ENCODE measurements at regions not wholly inside any gene's neighbourhood (a gene's known extent, or its start where the extent isn't known, plus 50 kb on each side); places are given as distances from the start of the nearest gene placed in this dataset.
A peak's percentile ranks its signal among the peaks of the same experiment; 100 is the strongest.

GRCh38 chr14:56874375-56874774 lies 64.1 kb upstream of the OTX2 start:
- Histone ChIP-seq H2AFZ (ENCODE audit: low read depth, low read length) (no peak overlapping the region), H3K14ac (ENCODE audit: low read length in 2 of 2) (no peak overlapping the region), H2AK5ac (ENCODE audit: low read length, severe bottlenecking) (no peak overlapping the region), H3K9me3 (ENCODE audit: control insufficient read depth, low read length) (no peaks in the 10 kb centered on the region), H3K36me3 (ENCODE audit: control insufficient read depth in 1 of 2, insufficient read depth in 2 of 2, low read depth in 1 of 2, low read length in 2 of 2) (no peaks in the 10 kb centered on the region), H3K27ac (ENCODE audit: low read length, poor library complexity, severe bottlenecking) (no peak overlapping the region), H3K4me2 (ENCODE audit: low read length, poor library complexity, severe bottlenecking) (peak overlapping the region; percentile 8), H3K4me1 (ENCODE audit: control insufficient read depth, insufficient read depth, low read depth, low read length) (no peaks in the 10 kb centered on the region), H2BK12ac (ENCODE audit: low read length in 2 of 2) (no peak overlapping the region), H2BK120ac (ENCODE audit: low read depth, low read length) (no peak overlapping the region), H3K4me3 (ENCODE audit: insufficient read depth in 1 of 2, low read depth in 1 of 2, low read length in 2 of 2) (no peak overlapping the region), H3K18ac (ENCODE audit: low read depth in 1 of 2, low read length in 2 of 2) (no peak overlapping the region), H3K23ac (ENCODE audit: low read length in 2 of 2) (no peak overlapping the region), H3K9ac (ENCODE audit: low read length) (no peak overlapping the region), H2BK15ac (ENCODE audit: low read depth, poor library complexity, severe bottlenecking) (no peak overlapping the region), H3K79me1 (replicated peaks; ENCODE audit: low read length, poor library complexity, severe bottlenecking) (no peaks in the 10 kb centered on the region), H4K91ac (ENCODE audit: low read length) (no peak overlapping the region), H4K8ac (ENCODE audit: low read length) (no peak overlapping the region), H3K4ac (ENCODE audit: low read depth in 1 of 2, low read length in 2 of 2) (no peak overlapping the region), H3K27me3 (ENCODE audit: control insufficient read depth in 1 of 2, insufficient read depth in 1 of 2, low read length in 2 of 2) (no peaks in the 10 kb centered on the region), H2BK5ac (ENCODE audit: low read depth, low read length, poor library complexity, severe bottlenecking) (no peak overlapping the region)
- DNase-seq: no peak
- whole genome bisulfite sequencing: 44% methylated on average over 5 of the region's 5 CpGs

- Histone ChIP-seq H3K27me3 (ENCODE audit: control insufficient read depth in 1 of 2, insufficient read depth in 1 of 2, low read length in 2 of 2) (no peaks in the 10 kb centered on the region), H2BK15ac (ENCODE audit: low read depth, poor library complexity, severe bottlenecking) (no peak overlapping the region), H3K14ac (ENCODE audit: low read length in 2 of 2) (no peak overlapping the region), H2BK12ac (ENCODE audit: low read length in 2 of 2) (no peak overlapping the region), H3K79me1 (replicated peaks; ENCODE audit: low read length, poor library complexity, severe bottlenecking) (no peaks in the 10 kb centered on the region), H3K18ac (ENCODE audit: low read depth in 1 of 2, low read length in 2 of 2) (no peak overlapping the region), H2BK5ac (ENCODE audit: low read depth, low read length, poor library complexity, severe bottlenecking) (no peak overlapping the region), H3K4me1 (ENCODE audit: control insufficient read depth, insufficient read depth, low read depth, low read length) (no peaks in the 10 kb centered on the region), H3K23ac (ENCODE audit: low read length in 2 of 2) (no peak overlapping the region), H3K9me3 (ENCODE audit: control insufficient read depth, low read length) (no peaks in the 10 kb centered on the region), H2AFZ (ENCODE audit: low read depth, low read length) (no peak overlapping the region), H2AK5ac (ENCODE audit: low read length, severe bottlenecking) (no peak overlapping the region), H3K36me3 (ENCODE audit: control insufficient read depth in 1 of 2, insufficient read depth in 2 of 2, low read depth in 1 of 2, low read length in 2 of 2) (no peaks in the 10 kb centered on the region), H3K9ac (ENCODE audit: low read length) (no peak overlapping the region), H4K8ac (ENCODE audit: low read length) (no peak overlapping the region), H3K4ac (ENCODE audit: low read depth in 1 of 2, low read length in 2 of 2) (no peak overlapping the region), H3K4me2 (ENCODE audit: low read length, poor library complexity, severe bottlenecking) (no peak overlapping the region), H3K4me3 (ENCODE audit: insufficient read depth in 1 of 2, low read depth in 1 of 2, low read length in 2 of 2) (no peak overlapping the region), H4K91ac (ENCODE audit: low read length) (no peak overlapping the region), H2BK120ac (ENCODE audit: low read depth, low read length) (no peak overlapping the region), H3K27ac (ENCODE audit: low read length, poor library complexity, severe bottlenecking) (no peak overlapping the region)
- DNase-seq: no peak
- 97% methylated on average over 2 of the region's 2 CpGs for whole genome bisulfite sequencing
These were observed 60.1 kb upstream of the OTX2 start for GRCh38 chr14:56870336-56870735.

DNA sequence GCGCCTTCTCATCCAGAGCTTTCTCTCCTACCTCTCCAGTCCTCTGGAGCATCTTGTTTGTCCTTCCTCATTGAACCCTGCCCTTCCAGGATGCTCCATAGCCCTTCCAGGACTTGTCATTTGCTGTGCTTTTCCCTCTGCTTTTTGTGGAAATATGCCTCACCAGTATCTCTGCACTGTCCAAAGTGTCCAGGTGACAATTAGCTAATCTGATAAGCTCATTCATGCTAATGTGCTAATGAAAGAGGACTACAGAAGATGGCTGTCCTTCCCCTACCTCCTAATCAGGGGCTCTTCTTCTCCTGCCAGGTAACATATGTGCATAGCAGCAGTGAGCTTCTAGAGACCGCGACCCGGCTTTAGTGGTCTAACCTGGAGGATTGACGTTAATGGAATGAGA lies 58.4 kb upstream of the OTX2 start:
- Histone ChIP-seq H4K91ac (ENCODE audit: low read length) (no peak overlapping the region), H3K9me3 (ENCODE audit: control insufficient read depth, low read length) (no peaks in the 10 kb centered on the region), H2AK5ac (ENCODE audit: low read length, severe bottlenecking) (no peak overlapping the region), H3K79me1 (replicated peaks; ENCODE audit: low read length, poor library complexity, severe bottlenecking) (no peaks in the 10 kb centered on the region), H2BK5ac (ENCODE audit: low read depth, low read length, poor library complexity, severe bottlenecking) (no peak overlapping the region), H3K4ac (ENCODE audit: low read depth in 1 of 2, low read length in 2 of 2) (no peak overlapping the region), H2BK15ac (ENCODE audit: low read depth, poor library complexity, severe bottlenecking) (no peak overlapping the region), H3K14ac (ENCODE audit: low read length in 2 of 2) (no peak overlapping the region), H3K18ac (ENCODE audit: low read depth in 1 of 2, low read length in 2 of 2) (no peak overlapping the region), H2BK120ac (ENCODE audit: low read depth, low read length) (no peak overlapping the region), H3K9ac (ENCODE audit: low read length) (no peak overlapping the region), H3K27ac (ENCODE audit: low read length, poor library complexity, severe bottlenecking) (no peak overlapping the region), H3K27me3 (ENCODE audit: control insufficient read depth in 1 of 2, insufficient read depth in 1 of 2, low read length in 2 of 2) (no peaks in the 10 kb centered on the region), H3K36me3 (ENCODE audit: control insufficient read depth in 1 of 2, insufficient read depth in 2 of 2, low read depth in 1 of 2, low read length in 2 of 2) (no peaks in the 10 kb centered on the region), H3K4me1 (ENCODE audit: control insufficient read depth, insufficient read depth, low read depth, low read length) (no peaks in the 10 kb centered on the region), H2AFZ (ENCODE audit: low read depth, low read length) (no peak overlapping the region), H3K23ac (ENCODE audit: low read length in 2 of 2) (no peak overlapping the region), H3K4me3 (ENCODE audit: insufficient read depth in 1 of 2, low read depth in 1 of 2, low read length in 2 of 2) (no peak overlapping the region), H3K4me2 (ENCODE audit: low read length, poor library complexity, severe bottlenecking) (no peak overlapping the region), H2BK12ac (ENCODE audit: low read length in 2 of 2) (no peak overlapping the region), H4K8ac (ENCODE audit: low read length) (no peak overlapping the region)
- DNase-seq: no peak
- 85% methylated on average over 5 of the region's 5 CpGs for WGBS

DNA sequence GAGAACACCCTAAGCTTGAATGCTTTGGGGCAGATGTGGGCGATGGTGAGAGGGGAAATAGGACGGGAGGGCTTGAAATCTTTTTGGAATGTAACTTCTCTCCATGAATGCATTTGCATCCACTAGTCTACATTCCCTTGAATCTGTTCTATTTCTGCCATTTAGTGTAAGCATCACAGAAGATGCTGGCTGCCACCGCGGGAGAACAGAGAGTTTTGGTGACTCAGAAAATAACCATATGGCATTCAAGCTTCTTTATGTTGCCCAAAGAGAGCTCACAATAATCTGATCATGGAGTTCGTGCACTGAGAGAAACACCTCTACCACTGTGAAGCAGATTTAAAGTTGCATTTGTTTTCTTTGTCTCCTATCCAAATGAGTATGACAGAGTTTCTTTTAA lies 52.6 kb upstream of the OTX2 start:
- H3K9ac ChIP-seq (ENCODE audit: low read length): no peak overlapping the region
- H3K4ac ChIP-seq (ENCODE audit: low read depth in 1 of 2, low read length in 2 of 2): no peak overlapping the region
- no peak overlapping the region for H3K14ac ChIP-seq (ENCODE audit: low read length in 2 of 2)
- no peak overlapping the region for H2BK12ac ChIP-seq (ENCODE audit: low read length in 2 of 2)
- 35% methylated on average over 4 of the region's 5 CpGs for WGBS
- no peak for DNase-seq
- no peak overlapping the region for H2BK15ac ChIP-seq (ENCODE audit: low read depth, poor library complexity, severe bottlenecking)
- H3K27me3 ChIP-seq (ENCODE audit: control insufficient read depth in 1 of 2, insufficient read depth in 1 of 2, low read length in 2 of 2): no peaks in the 10 kb centered on the region
- no peak overlapping the region for H3K4me2 ChIP-seq (ENCODE audit: low read length, poor library complexity, severe bottlenecking)
- H4K91ac ChIP-seq (ENCODE audit: low read length): no peak overlapping the region
- no peaks in the 10 kb centered on the region for H3K4me1 ChIP-seq (ENCODE audit: control insufficient read depth, insufficient read depth, low read depth, low read length)
- H4K8ac ChIP-seq (ENCODE audit: low read length): no peak overlapping the region
- H2AK5ac ChIP-seq (ENCODE audit: low read length, severe bottlenecking): no peak overlapping the region
- no peaks in the 10 kb centered on the region for H3K36me3 ChIP-seq (ENCODE audit: control insufficient read depth in 1 of 2, insufficient read depth in 2 of 2, low read depth in 1 of 2, low read length in 2 of 2)
- no peaks in the 10 kb centered on the region for H3K9me3 ChIP-seq (ENCODE audit: control insufficient read depth, low read length)
- no peaks in the 10 kb centered on the region for H3K79me1 ChIP-seq (replicated peaks; ENCODE audit: low read length, poor library complexity, severe bottlenecking)
- H3K23ac ChIP-seq (ENCODE audit: low read length in 2 of 2): no peak overlapping the region
- H3K4me3 ChIP-seq (ENCODE audit: insufficient read depth in 1 of 2, low read depth in 1 of 2, low read length in 2 of 2): no peak overlapping the region
- no peak overlapping the region for H2AFZ ChIP-seq (ENCODE audit: low read depth, low read length)
- no peak overlapping the region for H2BK5ac ChIP-seq (ENCODE audit: low read depth, low read length, poor library complexity, severe bottlenecking)
- no peak overlapping the region for H3K27ac ChIP-seq (ENCODE audit: low read length, poor library complexity, severe bottlenecking)
- H3K18ac ChIP-seq (ENCODE audit: low read depth in 1 of 2, low read length in 2 of 2): no peak overlapping the region
- no peak overlapping the region for H2BK120ac ChIP-seq (ENCODE audit: low read depth, low read length)
